Sigmoid colon (tissue), 4 donors: ENCODE measurements at regions not wholly inside any gene's neighbourhood (a gene's known extent, or its start where the extent isn't known, plus 50 kb on each side); places are given as distances from the start of the nearest gene placed in this dataset.

ENCODE experiments used
- POLR2A ChIP-seq, 2 donors: fragments of 450-650 bp; IDR thresholded peaks; one replicate each; pipeline ENCODE4 v1.6.1; 2016; ENCODE audit warnings: antibody characterized with exemption in 2 of 2, mild to moderate bottlenecking in 2 of 2, moderate library complexity in 2 of 2
- POLR2AphosphoS5 ChIP-seq, 4 donors: sonication (generic); formaldehyde crosslinking; IDR thresholded peaks; one replicate each; pipeline ENCODE4 v1.6.1; 2017; ENCODE audit warnings: antibody characterized with exemption in 4 of 4
- TF ChIP-seq, protein P1 (sequence below), 4 experiments: fragments of 450-650 bp in 3 of 4; fragments of 200-600 bp in 1 of 4; IDR thresholded peaks; one replicate each; pipeline ENCODE4 v1.5.1; 2016 to 2019; ENCODE audit warnings: antibody characterized with exemption in 4 of 4, mild to moderate bottlenecking in 3 of 4, moderate library complexity in 2 of 4

DNA sequence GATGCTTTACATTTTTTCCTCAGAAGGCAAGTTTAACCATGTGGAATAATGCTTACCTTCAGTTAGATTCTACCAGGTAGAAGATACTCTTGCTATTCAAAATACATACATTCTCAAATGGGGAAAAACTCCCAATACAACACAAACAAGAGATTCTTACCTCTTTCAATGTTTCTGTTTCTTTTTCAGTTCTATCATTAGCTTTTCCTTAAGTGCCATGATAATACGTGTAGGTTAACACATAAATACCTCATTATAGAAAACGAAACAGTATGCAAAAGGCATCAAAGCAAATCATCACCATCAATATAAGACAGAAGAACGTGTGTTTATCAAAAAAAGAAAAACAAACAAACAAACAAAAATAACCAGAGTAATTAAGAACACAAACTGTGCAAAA, 300.7 kb upstream of the ROBO1 start:
- TF ChIP-seq, protein P1, sequence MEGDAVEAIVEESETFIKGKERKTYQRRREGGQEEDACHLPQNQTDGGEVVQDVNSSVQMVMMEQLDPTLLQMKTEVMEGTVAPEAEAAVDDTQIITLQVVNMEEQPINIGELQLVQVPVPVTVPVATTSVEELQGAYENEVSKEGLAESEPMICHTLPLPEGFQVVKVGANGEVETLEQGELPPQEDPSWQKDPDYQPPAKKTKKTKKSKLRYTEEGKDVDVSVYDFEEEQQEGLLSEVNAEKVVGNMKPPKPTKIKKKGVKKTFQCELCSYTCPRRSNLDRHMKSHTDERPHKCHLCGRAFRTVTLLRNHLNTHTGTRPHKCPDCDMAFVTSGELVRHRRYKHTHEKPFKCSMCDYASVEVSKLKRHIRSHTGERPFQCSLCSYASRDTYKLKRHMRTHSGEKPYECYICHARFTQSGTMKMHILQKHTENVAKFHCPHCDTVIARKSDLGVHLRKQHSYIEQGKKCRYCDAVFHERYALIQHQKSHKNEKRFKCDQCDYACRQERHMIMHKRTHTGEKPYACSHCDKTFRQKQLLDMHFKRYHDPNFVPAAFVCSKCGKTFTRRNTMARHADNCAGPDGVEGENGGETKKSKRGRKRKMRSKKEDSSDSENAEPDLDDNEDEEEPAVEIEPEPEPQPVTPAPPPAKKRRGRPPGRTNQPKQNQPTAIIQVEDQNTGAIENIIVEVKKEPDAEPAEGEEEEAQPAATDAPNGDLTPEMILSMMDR (IDR thresholded peaks at IDR 0.05) = no peak
- no peak for TF ChIP-seq POLR2A (IDR thresholded peaks at IDR 0.05)
- TF ChIP-seq POLR2AphosphoS5 (IDR thresholded peaks at IDR 0.05) = no peak
